Gastroesophageal sphincter (tissue), 4 donors: ENCODE measurements at regions not wholly inside any gene's neighbourhood (a gene's known extent, or its start where the extent isn't known, plus 50 kb on each side); places are given as distances from the start of the nearest gene placed in this dataset.

ENCODE experiments used
- ATAC-seq: fragments of 150-250 bp; one replicate; pipeline ENCODE4 v1.9.1; 2016; ENCODE audit warnings: mild to moderate bottlenecking, moderate library complexity
- H3K27ac ChIP-seq, 4 donors: fragments of 200-600 bp; sonication (generic) in 3 of 4; 1 replicate in 3 of 4; 2 replicates in 1 of 4; pipeline ENCODE4 v1.5.1; 2016 to 2019
- H3K27me3 ChIP-seq: fragments of 200-600 bp; sonication (generic); one replicate; pipeline ENCODE4 v1.5.1; 2019
- H3K36me3 ChIP-seq, 2 donors: fragments of 200-600 bp; sonication (generic); one replicate each; pipeline ENCODE4 v1.5.1; 2019; ENCODE audit warnings: control low read depth in 1 of 2
- H3K4me1 ChIP-seq, 3 donors: fragments of 200-600 bp; sonication (generic); 1 replicate in 2 of 3; 2 replicates in 1 of 3; pipeline ENCODE4 v1.5.1; 2016 to 2019; ENCODE audit warnings: control low read depth in 2 of 3
- H3K4me3 ChIP-seq, 2 donors: fragments of 200-600 bp; sonication (generic); one replicate each; pipeline ENCODE4 v1.5.1; 2019; ENCODE audit warnings: mild to moderate bottlenecking in 1 of 2, moderate library complexity in 1 of 2
- H3K9me3 ChIP-seq, 3 donors: fragments of 200-600 bp; sonication (generic); one replicate each; pipeline ENCODE4 v1.5.1; 2017 to 2019; ENCODE audit warnings: control low read depth in 2 of 3
- CTCF ChIP-seq, 4 experiments: fragments of 200-600 bp in 2 of 4; fragments of 450-650 bp in 2 of 4; sonication (generic) in 1 of 4; IDR thresholded peaks; one replicate each; pipeline ENCODE4 v1.5.1; 2017 to 2019; ENCODE audit warnings: antibody characterized with exemption in 4 of 4, mild to moderate bottlenecking in 2 of 4, moderate library complexity in 2 of 4
- EP300 ChIP-seq: sonication (generic); formaldehyde crosslinking; IDR thresholded peaks from one replicate; pipeline ENCODE4 v1.6.1; 2017; ENCODE audit warnings: antibody characterized with exemption, mild to moderate bottlenecking
- POLR2A ChIP-seq, 2 donors: fragments of 450-650 bp; IDR thresholded peaks; one replicate each; pipeline ENCODE4 v1.6.1; 2017; ENCODE audit warnings: antibody characterized with exemption in 2 of 2, mild to moderate bottlenecking in 2 of 2, moderate library complexity in 1 of 2
- POLR2AphosphoS5 ChIP-seq: sonication (generic); formaldehyde crosslinking; IDR thresholded peaks from one replicate; pipeline ENCODE4 v1.6.1; 2017; ENCODE audit warnings: antibody characterized with exemption
- WGBS, 2 donors: methylation state at CpG; one replicate each; pipeline ENCODE4 v1.1.5; 2018; ENCODE audit warnings: low coverage in 1 of 2; 5-methylcytosine and 5-hydroxymethylcytosine counted together

GRCh38 chr21:17195351-17195750, 317.5 kb upstream of the CXADR start:
- no peak for TF ChIP-seq POLR2A (IDR thresholded peaks at IDR 0.05)
- no peak for TF ChIP-seq POLR2AphosphoS5
- TF ChIP-seq CTCF (IDR thresholded peaks at IDR 0.05), result no peak
- TF ChIP-seq EP300, result no peak
- no peaks in the 10 kb centered on the region for H3K27me3 ChIP-seq
- no peak overlapping the region for H3K4me3 ChIP-seq
- ATAC-seq, result no peak
- H3K9me3 ChIP-seq, result peaks cover 0 to 12% (median 0%) of the 10 kb centered on the region in 3 donors
- H3K4me1 ChIP-seq, result peaks cover 0 to 31% (median 0%) of the 10 kb centered on the region in 3 donors
- H3K27ac ChIP-seq, result no peak overlapping the region
- 57 to 69% methylated on average over 1 of the region's 1 CpG for WGBS, 2 donors
- H3K36me3 ChIP-seq, result no peaks in the 10 kb centered on the region

- no peak overlapping the region for H3K27ac ChIP-seq
- TF ChIP-seq POLR2AphosphoS5 (no peak), POLR2A (IDR thresholded peaks at IDR 0.05) (no peak), EP300 (no peak), CTCF (IDR thresholded peaks at IDR 0.05) (no peak)
- no peaks in the 10 kb centered on the region for H3K27me3 ChIP-seq
- H3K4me1 ChIP-seq, result peaks cover 0 to 31% (median 0%) of the 10 kb centered on the region in 3 donors
- H3K9me3 ChIP-seq, result peaks cover 0 to 9% (median 0%) of the 10 kb centered on the region in 3 donors
- 8 to 12% methylated on average over 1 of the region's 1 CpG for WGBS, 2 donors
- no peaks in the 10 kb centered on the region for H3K36me3 ChIP-seq
- H3K4me3 ChIP-seq, result no peak overlapping the region
- no peak for ATAC-seq
These were observed 316.9 kb upstream of the CXADR start for GRCh38 chr21:17195976-17196375.

GRCh38 chr21:17196623-17197022, 316.2 kb upstream of the CXADR start:
- Histone ChIP-seq H3K27me3 (no peaks in the 10 kb centered on the region), H3K27ac (no peak overlapping the region), H3K4me1 (peaks cover 0 to 31% (median 0%) of the 10 kb centered on the region in 3 donors), H3K36me3 (no peaks in the 10 kb centered on the region), H3K9me3 (peaks cover 0 to 2% (median 0%) of the 10 kb centered on the region in 3 donors), H3K4me3 (no peak overlapping the region)
- WGBS, 2 donors, result 32 to 48% methylated on average over 2 of the region's 2 CpGs
- no peak for ATAC-seq
- TF ChIP-seq POLR2AphosphoS5 (no peak), POLR2A (IDR thresholded peaks at IDR 0.05) (no peak), EP300 (no peak), CTCF (IDR thresholded peaks at IDR 0.05) (no peak)

- no peaks in the 10 kb centered on the region for H3K36me3 ChIP-seq
- no peaks in the 10 kb centered on the region for H3K9me3 ChIP-seq
- no peak overlapping the region for H3K4me3 ChIP-seq
- peak overlapping the region in 1 of 4 donors; percentile 45 for H3K27ac ChIP-seq
- H3K27me3 ChIP-seq, result no peaks in the 10 kb centered on the region
- TF ChIP-seq POLR2A (IDR thresholded peaks at IDR 0.05) (no peak), EP300 (no peak), CTCF (IDR thresholded peaks at IDR 0.05) (no peak), POLR2AphosphoS5 (no peak)
- ATAC-seq, result no peak
- WGBS, 2 donors, result 23 to 43% methylated on average over 1 of the region's 1 CpG
- peaks cover 0 to 31% (median 0%) of the 10 kb centered on the region in 3 donors for H3K4me1 ChIP-seq
These were observed 314.8 kb upstream of the CXADR start for GRCh38 chr21:17197996-17198395.

- no peaks in the 10 kb centered on the region for H3K27me3 ChIP-seq
- no peaks in the 10 kb centered on the region for H3K36me3 ChIP-seq
- peaks cover 0 to 28% (median 0%) of the 10 kb centered on the region in 3 donors for H3K4me1 ChIP-seq
- H3K4me3 ChIP-seq, result no peak overlapping the region
- H3K27ac ChIP-seq, result no peak overlapping the region
- no peaks in the 10 kb centered on the region for H3K9me3 ChIP-seq
- 88 to 90% methylated on average over 2 of the region's 2 CpGs for WGBS, 2 donors
- no peak for ATAC-seq
- TF ChIP-seq CTCF (IDR thresholded peaks at IDR 0.05) (no peak), POLR2AphosphoS5 (no peak), POLR2A (IDR thresholded peaks at IDR 0.05) (no peak), EP300 (no peak)
These were observed 312.6 kb upstream of the CXADR start for GRCh38 chr21:17200250-17200649.
